Fibroblast of upper back skin (primary cell): ENCODE measurements at regions not wholly inside any gene's neighbourhood (a gene's known extent, or its start where the extent isn't known, plus 50 kb on each side); places are given as distances from the start of the nearest gene placed in this dataset.

Experiments used
- DNase-seq: peaks from one replicate; pipeline ENCODE4 v3.0.0-alpha.2; 2013

DNA sequence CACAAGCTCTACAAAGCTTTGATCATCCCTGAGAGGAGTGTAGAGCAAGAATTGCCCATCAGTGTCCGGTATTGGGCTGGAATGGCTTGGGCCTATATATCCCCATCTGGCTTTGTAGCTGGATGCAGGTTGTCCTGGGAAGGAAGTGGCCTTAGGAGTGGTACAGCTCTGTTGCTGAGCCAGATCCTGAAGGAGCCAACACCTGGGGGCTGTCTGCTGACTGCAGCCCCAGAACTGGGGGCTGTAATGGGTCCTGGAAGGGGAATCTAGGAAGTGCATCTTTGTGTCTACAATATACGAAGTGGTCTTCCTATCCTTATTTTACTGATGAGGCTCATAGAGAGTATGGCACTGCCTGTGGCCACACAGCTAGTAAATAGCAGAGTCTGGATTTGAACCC is 145.9 kb downstream of the CDC5L start:
- DNase-seq: no peak

DNA sequence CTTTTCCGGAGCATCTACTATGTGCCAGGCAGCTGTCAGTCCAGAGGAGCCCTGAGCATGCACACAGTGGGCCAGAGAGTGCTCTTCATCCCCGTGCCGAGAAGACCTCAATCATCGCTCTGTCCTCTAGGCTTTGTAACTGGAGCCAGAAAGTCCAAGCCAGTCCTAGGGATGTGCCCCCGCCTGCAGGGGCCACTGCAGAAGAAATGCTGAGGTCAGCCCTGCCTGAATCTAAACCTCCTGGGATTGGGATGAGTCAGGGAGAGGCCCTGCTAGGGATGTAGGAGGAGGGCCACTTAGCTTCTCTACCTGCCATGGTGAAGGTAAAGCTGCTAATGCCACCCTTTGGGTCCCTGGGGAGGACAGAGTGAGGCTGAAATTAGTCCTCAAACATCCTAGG is 146.8 kb downstream of the CDC5L start:
- no peak for DNase-seq

DNA sequence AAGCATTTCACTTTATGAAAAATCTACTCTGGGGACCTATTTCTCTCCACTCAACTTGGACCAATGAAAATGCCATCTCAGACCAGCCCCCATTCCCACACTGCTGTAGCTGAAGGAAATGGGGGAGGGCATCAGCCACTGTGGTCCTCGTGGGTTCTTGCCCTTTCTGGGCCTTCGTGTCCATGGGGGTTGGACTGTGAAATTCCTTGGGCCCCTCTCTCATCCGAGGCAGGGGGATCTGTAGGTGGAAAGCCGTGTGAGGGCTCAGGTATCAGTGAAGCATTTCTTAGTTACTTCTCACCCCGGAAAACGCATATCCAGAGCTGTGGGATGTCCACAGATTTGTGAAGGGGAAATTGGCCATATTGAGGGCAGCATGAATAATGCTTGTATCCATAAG is 147.9 kb downstream of the CDC5L start:
- DNase-seq: no peak

DNA sequence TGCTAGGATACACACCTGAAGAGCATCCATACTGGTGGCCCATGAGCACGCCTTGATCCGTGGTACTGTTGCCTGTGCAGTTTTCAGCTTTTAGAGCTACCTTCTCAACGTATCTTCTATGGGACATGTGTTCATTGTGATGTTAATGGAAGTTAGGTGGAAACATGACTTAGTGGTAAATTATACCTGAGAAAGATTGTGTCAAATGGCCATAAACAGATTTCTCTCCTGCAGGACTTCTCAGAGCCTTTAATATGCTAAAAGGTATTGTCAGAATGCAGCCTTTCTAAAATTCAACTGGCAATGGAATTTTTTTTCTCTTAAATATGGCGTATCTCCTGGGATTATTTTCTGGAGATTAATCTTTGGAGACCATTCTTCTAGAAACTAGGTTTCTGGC is 148.5 kb downstream of the CDC5L start:
- DNase-seq: no peak

DNA sequence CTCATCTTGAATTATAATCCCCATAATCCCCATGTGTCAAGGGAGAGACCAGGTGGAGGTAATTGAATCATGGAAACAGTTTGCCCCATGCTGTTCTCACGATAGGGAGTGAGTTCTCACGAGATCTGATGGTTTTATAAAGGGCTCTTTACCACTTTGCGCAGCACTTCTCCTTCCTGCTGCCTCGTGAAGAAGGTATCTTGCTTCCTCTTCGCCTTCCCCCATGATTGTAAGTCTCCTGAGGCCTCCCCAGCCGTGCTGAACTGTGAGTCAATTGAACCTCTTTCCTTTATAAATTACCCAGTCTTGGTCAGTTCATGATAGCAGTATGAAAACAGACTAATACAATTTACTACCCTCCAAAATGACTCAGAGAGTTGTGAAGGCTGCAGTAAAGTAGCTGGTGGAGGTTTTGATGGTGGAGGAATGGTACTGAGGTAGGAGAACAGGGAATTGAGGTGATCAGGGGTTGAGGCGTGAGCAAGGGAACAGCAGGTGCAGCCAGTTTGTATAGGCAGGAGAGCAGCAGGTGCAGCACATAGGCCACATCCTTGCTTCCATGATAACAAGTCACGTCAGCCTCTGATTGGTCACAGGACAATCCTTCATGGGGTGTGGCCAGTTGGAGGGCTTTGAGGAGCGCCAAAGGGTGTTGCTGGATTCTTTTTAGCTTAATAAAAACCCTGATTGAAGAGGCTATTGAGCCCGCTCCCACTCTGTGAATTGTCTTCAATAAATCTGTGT is 150.0 kb downstream of the CDC5L start:
- no peak for DNase-seq

DNA sequence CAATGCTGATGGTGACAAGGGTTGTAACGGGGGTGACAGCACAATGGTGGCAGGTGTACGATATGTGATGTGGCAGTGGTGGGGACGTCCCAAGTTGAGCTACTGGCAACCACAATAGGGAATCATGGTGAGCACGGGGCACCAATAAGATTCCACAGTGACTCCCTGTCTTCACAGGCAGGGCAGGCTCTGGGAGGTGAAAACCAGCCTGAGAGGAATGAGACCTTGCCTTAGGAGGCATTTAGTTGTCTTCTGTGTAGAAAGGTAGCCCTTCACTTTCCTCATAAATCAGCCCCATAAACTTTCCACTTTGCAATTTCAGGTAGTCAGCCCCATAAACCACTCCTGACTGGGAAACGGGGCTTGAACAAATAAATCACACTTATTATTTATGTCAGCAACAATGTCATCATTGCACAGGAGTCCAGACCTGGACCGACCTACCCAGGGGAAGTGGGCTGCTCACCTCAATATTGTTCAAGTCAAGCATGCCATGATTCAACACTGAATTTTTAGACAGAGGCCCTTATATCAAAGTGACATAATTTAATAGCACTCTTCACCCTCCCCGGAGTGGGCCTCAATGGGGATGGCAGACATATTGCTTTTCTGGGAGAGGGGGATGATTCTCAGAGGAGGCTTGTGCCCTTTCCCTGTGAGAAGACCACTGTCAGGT is 150.8 kb downstream of the CDC5L start:
- DNase-seq: no peak

DNA sequence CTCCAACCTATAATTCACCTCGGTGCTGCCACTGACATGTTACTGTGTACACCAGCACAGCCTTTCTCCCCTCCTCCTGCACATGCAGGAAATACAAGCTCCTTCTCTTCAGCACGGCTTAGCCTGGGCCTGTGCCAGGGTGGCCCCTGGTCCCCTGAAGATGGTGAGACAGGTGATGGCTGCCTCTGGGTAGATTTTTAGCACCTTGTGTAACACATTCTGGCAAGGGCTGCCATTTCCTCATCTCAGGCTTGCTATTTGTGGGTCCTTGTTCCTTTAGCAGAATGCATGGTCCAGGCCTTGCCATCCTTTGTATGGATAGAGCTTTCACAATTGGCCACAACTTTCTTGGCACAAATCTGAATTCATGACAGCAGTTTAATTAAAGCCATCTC is 151.3 kb downstream of the CDC5L start:
- DNase-seq: no peak

DNA sequence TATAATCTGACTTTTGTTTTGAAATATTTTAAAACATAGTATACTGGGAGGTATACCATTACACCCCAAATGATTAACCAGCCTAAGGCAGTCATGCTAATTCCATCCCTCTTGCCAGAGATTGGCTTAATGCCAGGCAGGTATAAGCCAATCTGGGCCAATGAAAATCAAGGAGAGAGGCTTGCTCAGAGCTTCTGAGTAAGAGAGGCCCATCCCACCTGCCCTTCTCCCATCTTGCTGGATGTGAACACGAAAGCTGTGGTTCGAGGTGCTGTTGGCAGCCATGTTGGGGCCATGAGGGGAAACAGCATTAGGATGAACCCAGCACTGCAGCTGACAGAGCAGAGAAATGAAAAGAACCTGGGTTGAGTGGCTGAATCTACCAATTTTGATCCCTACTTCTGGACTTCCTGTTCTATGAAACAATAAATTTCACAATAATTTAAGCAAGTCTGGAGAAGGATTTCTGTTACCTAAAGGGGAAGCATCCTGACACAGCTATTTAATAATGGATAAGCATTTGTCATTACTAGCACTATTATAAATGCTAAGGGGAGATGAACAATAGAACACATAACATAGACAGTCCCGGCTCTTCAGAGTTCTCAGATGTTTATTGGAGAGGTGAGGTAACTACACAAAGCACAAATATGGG is 152.3 kb downstream of the CDC5L start:
- DNase-seq: no peak

DNA sequence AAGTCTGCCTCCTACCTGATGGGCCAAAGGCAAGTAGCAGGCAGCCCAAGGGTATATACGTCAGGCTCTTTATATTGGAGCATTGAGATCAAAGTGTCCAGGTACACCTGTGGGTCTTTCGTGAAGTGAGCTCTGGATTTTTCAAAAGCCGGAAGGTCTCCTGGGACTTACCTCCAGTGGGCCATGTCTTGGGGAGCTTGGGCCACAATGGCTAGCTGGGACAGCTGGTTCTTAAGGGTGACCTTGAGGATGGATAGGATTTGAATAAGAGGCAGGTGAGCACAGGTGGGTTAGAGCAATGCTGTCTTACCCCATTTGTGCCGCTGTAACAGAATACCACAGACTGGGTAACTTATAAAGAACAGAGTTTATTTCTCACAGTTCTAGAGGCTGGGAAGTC is 153.4 kb downstream of the CDC5L start:
- no peak for DNase-seq

DNA sequence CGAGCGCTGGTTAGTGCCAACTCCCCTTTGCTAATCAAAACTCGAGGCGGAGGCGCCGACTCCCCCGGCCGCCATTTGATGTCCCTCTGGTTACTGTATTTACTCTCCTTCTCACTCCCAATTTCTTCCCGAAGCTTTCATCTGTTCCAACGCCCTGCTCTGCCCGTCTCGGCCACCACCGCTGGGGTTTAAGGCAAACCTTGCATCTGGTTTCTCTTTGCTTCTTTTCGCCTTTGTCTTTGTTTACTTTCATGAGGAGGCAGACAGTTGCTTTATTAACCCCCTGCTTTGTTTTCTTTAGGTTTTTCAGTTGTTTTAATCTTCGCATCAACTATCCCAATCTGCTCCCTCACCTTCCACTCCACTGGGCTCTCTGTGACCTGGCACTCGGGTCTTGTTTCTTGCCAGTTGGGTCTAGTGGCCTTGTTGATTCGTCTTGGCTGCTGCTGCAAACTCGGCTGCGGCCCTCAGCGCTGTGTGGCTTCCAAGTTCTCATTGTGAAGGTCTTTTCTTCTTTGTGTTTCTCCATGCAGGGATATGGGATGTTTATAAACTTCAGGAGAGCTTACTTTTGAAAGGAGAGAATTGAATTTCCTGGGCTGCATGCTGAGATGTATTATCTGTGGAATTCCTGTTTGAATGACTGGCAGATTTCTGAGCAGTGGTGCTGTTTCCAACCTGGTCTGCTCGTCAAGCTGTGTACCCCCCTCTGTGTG is 155.1 kb downstream of the CDC5L start:
- DNase-seq: no peak

DNA sequence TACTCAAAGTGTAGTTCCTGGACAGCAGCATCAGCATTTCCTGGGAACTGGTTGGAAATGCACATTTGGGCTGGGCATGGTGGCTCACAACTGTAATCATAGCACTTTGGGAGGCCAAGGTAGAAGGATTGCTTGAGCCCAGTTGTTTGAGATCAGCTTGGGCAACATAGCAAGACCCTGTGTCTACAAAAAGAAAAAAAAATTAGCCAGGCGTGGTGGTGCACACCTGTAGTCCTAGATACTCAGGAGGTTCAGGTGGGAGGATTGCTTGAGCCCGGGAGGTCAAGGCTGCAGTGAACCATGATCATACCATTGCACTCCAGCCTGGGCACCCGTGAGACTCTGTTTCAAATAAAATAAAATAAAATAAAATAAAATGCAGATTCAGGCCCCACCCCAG is 156.2 kb downstream of the CDC5L start:
- no peak for DNase-seq

DNA sequence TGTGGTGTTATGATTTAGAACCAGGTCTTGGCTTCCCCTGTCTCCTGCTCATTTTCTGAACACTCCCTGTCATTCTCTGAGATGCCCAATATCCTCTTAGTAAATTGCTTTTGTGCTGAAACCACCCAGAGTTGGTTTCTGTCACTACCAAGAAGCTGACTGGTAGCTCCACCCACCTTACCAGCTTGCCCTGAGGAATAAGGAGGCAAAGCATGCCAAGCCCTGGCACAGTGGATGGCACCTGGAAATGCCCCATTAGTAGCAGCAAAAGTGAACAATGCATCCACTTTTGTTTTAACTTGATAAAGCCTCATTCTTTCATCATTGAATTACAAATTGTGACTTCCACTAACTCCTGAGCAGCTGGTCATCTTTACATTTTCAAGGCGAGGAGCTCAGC is 157.7 kb downstream of the CDC5L start:
- no peak for DNase-seq

DNA sequence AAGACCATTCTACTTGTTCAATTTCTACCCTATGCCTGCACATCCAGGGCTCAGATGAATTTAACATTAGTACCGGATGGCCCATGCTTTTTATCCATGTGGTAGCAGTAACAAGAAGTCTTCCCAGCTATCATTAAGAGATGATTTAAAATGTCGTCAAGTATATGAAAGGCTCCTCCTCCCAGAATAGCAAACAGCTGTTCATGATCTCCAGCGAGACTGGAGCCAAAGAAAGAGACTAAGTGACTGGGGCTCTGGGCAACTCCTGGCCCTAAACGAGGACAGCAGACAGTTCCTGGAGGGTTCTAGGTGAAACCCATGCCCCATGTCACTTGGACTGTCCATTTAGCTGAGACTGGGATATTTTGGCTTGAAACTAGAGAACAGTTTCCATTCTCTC is 160.8 kb downstream of the CDC5L start:
- no peak for DNase-seq

DNA sequence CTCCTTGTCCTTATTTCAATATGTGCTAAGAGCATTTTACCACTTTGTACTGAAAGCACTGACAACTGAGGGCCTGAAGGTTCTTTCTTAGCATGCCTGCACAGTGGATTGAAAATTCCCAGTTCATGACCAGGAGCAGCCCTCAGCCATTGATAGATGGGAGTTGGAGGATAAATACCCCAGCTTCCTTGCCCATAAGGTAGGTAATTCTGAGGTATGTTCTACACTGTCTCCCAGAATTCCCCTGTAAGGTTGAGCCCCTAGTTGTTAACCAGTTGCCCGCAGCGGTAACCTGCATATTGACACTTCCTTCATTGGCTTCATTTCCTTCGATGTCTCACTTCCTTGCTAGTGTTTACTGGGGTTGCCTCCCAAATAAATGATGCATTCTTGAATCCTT is 162.0 kb downstream of the CDC5L start:
- no peak for DNase-seq

DNA sequence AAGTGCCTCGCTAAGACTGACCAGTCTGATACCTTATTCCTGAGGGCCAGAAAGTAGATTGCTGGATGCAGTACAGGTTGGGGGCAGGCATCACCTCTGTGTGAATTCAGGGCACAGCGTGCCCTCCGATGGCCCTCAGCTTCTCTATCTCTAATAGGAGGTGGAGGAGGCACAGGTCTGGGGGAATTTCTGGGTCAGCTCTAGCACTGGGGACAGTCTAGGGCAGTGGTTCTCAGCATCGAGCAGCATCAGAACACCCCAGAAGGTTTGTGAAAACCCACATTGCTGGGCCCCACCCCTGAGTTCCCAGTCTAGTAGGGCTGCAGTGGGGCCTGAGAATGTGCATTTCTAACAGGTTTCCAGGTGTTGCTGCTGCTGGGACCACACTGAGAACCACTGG is 166.7 kb downstream of the CDC5L start:
- DNase-seq: no peak

DNA sequence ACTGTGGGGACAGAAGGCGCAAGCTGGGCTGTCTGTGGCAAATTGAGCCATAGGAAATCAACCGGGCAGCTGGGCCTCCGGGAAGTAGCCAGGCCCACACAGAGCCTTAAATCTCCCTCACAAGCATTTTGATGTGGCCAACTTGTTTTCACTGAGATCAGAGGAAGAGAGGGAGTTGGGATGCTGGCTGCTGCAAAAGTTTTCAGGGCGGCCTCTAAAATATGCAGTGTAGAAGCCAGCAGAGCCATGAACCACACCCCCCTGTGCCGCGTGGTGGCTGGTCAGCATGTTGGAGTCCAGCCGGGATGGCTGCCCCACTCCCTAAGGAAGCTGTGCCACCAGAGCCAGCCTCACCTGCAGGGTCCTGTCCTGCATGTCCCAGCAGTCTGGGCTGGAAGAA is 167.4 kb downstream of the CDC5L start:
- DNase-seq: no peak

DNA sequence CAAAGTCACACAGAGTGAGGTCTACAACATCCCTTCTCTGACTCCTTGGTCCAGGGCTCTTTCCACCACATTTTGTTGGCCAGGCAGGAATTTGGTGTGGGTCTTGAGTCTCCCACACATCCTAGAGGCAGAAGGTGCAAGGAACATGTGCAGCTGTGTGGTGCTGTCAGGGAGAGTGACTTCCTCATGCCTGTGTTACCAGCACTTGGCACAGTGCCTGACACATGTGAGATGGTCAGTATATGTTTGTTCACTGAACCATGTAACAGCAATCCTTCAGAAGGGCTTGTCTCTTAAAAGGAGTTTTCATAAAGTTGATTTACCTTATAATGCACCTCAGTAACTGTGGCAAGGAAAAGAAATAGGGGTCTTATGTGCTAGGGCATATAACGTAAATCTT is 168.5 kb downstream of the CDC5L start:
- DNase-seq: no peak

DNA sequence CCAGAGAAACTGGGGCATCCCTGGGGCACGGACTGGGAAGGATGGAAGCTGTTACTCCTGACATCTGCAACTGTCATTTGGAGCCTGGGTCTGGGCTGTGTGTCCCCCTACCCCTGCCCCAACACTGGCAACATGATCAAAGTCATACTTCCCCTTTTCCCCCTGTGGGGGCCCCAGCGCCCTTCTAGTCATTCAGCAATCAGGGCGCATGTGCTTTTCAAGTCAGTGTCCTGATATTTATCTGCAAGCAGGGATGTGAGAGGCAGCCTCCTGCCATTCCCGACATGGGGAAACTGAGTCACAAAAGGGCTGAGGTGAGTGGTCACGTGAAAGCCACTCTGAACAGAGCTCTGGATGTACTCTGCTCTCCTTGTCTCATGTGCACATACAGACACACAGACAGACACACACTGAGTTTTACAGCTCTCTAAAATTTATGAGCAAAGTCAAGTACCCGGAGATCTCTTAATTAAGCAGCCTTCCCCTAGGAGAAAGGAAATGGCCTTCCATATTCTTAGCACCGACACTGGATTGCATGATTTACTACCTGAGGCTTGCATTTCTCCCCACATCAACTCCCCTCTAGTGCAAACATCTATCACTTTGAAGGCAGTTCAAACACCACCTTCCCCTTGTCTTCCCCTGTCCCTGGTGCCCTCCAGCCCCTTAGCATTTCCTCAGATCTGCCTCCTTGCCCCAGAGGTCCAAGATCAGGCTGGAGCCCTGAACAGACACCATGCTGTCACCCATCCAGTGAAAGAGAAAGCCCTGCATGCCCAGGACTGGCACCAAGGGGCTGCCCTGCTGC is 170.7 kb downstream of the CDC5L start:
- no peak for DNase-seq

DNA sequence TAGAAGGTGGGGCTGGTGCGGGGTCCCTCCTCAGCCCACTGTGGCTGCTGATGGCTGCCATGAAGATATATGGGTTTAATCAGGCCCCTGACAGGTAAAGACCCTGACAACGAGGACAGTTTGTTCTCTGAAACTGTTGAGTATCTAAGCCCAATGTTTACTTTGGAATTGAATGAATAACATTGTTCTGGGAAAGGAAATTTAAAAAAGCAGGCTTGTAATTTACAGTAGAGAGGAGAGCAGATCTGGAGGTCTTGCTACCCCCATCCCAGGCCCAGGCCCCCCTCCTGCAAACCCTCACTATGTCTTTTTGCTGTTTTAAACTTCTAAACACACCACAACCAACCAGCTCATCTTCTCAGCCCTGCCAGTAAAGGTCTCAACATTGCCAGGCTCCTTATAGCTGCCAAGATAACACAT is 171.3 kb downstream of the CDC5L start:
- DNase-seq: no peak

DNA sequence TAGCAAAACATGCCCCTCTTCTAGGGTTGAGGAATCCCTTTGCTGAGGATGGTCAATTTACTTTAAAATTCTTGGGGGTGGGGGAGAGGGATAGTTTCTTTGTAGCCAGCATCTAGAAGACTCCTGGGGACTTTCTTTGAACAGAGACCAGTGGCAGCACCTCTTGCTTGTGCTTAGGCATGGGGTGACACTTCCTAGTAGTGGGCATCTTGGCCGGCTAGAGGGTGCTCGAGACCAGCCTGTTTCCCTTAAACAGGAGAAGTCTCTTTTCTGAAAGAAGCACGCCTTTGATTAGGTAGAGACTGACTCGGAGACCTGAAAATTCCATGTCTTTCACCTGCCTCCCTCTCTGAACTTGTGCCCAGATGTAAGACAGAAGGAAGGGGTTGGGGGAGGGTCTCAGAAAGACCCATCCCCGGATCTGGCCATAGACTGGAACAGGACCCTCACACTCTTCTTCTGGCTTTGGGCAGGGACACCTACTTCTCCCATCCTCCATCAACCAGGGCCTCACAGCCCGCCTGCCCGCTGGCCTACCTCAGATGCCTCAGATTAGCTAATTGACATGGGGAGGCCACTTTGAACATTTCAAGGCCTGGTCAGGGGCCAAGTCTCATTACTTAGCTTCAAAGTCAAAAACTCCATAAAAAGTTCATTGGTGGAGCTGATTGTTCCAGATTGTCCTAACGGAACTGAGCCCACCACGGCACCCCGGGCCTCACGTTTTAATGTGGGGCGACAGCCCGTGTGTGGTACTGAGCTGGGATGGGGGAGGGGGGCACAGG is 172.2 kb downstream of the CDC5L start:
- no peak for DNase-seq

DNA sequence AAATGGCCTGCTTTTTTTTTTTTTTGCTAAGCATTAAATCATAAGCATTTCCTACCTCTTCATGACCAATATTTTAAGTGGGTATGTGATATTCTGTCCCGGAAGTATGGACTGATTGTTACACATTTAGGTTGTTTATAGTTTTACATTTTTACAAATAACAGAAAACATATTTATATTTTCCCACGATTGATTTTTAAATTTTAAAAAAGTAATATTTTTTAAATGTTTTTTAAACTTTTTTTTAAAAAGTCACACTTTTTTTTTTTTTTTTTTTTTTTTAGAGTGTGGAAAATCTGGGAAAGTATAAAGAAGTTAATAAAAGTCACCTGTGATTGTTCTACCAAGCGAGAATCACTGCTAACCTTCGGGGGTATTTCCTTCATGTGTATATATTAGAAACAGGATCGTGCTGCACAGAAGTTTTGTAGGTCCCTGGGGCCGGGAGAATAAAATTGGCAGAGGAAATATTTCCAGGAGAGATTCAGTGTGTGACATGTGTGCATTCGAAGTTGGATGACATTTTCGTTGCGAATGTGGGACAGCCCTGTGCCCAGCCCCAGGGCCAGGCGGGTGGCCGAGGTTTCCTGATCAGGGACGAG is 173.1 kb downstream of the CDC5L start:
- DNase-seq: no peak
